ENCODE measurements at regions not wholly inside any gene's neighbourhood (a gene's known extent, or its start where the extent isn't known, plus 50 kb on each side); places are given as distances from the start of the nearest gene placed in this dataset.

DNA sequence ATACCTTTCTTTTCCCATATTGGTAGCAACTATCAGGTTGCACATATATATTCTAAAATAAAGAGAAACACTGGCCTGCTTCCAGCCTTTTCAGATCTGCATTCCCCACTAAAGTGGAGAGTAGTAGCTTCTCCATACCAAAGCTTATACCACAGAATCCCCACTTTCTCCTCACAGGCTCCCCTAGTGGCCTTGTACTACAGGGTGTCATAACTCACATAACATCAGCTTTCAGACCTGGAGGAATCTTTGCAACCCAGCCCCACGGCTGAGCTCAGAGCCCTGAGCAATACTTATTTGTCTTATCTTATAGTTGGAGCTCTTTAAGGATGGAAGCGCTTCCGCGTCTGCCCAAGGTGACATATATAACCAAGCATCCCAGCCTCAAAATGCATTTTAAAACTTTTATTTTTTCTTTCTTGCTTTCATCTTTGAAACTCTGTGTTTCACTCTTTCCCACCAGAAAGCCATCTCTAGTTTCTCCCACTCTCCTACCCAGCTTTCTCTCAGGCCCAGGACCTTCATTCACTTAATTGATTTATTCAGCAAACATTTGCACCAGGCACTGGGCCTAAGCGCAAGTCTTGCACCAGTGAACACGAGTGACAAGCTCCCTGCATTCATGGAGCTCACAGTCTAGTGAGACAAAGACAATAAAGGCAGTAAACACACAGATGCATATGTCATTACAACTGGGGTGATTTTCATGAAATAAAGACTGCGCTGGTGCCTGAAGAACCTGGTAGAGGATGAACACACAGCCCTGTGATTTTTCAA lies 254.7 kb downstream of the IPO8 start:
- TF ChIP-seq, protein P1, sequence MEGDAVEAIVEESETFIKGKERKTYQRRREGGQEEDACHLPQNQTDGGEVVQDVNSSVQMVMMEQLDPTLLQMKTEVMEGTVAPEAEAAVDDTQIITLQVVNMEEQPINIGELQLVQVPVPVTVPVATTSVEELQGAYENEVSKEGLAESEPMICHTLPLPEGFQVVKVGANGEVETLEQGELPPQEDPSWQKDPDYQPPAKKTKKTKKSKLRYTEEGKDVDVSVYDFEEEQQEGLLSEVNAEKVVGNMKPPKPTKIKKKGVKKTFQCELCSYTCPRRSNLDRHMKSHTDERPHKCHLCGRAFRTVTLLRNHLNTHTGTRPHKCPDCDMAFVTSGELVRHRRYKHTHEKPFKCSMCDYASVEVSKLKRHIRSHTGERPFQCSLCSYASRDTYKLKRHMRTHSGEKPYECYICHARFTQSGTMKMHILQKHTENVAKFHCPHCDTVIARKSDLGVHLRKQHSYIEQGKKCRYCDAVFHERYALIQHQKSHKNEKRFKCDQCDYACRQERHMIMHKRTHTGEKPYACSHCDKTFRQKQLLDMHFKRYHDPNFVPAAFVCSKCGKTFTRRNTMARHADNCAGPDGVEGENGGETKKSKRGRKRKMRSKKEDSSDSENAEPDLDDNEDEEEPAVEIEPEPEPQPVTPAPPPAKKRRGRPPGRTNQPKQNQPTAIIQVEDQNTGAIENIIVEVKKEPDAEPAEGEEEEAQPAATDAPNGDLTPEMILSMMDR (IDR thresholded peaks at IDR 0.05) = no peak
- no peak for TF ChIP-seq POLR2A (IDR thresholded peaks at IDR 0.05)

Measured in gastroesophageal sphincter (tissue), 3 donors.